Stimulated activated naive CD8-positive, alpha-beta T cell treated with anti-CD3 and anti-CD28 coated beads, Interleukin-15, Interleukin-2, amounts not matched to agents 100 U/mL and 50 U/mL, for 24 hours (primary cell): ENCODE measurements at regions not wholly inside any gene's neighbourhood (a gene's known extent, or its start where the extent isn't known, plus 50 kb on each side); places are given as distances from the start of the nearest gene placed in this dataset.

Source experiments
- ATAC-seq: fragments of 150-1000 bp; cut with Tn5 transposase; one replicate; pipeline ENCODE4 v1.10.0; 2021
- DNase-seq: peaks from one replicate; pipeline ENCODE4 v3.0.0; 2021

DNA sequence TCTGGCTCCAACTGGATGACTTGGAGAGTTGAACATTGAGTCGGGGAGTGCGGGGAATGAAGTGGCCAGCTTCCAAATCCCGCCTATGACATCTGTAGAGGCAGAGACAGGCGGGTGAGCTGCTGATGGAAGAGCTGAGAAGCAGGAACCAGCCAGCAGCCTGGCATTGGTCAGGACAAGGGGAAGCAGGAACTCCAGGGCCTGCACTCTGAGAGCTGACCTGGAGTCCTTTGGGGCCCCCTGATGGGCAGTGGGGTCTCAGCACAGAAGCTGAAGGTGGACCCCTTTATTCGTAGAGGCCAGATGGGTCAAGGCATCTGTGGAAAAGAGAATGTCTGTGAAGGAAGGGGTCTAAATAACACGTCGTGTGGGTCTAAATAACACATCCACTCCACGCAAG is 57.0 kb downstream of the SEC61G start:
- DNase-seq: no peak
- no peak for ATAC-seq

DNA sequence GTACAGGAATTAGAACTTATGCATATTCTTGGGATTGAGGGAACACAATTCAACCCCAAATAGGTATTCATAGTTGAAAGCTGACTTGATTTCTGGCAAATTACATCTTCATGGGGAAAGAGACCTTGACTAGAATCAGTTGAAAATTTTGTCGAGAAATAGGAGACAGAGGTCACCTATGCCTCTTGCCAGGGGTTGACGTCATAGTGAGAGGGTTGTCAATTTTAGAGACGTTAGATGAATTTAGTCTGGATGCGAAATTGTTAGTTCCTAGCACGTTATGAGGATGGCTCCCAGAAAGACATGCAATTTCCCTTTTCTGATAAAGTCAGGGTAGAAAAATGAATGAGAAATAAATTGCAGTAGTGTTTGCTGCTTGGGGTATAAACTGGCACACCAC is 59.3 kb downstream of the SEC61G start:
- DNase-seq: no peak
- no peak for ATAC-seq

DNA sequence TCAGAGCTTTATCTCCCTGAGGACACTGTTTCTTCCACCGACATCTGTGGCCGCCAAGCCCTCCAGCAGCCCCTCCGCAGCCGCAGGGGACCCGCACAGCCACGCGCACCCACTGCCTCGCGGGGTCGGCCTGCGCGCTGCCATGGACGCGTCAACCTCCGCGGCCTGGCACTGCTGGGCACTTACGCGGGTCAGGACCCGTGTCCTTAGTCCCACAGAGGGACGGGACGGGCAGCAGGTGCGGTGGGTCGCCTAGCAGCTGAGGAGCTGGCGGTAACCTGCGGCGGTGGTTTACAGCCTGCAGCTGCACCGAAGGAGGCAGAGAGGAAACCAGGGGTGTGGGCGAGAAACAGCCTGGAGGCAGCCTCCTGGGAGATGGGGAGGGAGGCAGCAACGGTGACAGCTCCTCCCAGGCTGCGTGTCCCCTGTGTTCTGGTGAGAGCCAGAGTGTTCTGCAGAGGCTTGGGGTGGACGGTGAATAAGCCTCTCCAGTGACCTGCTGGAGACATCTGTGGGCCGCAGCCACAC is 61.3 kb downstream of the SEC61G start:
- DNase-seq: no peak
- ATAC-seq: no peak

DNA sequence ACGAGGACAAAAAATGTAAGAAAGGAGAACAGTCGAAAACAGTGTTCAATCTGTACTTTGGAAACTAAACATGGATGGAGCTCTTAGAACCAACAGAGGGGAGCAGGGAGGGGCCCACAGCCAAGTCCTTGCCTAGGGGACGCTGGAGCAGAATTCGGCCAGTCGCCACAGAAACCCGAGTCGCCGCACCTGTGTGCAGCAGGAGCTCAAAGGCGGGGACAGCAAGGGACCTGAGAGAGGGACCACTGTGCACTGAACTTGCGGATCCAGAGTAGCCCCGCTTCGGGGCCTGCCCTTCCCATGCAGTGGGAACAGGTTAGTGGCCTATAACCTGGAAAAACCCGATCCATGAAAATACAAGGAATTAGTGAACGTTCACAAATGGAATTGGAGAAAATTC is 68.1 kb downstream of the SEC61G start:
- no peak for DNase-seq
- no peak for ATAC-seq

DNA sequence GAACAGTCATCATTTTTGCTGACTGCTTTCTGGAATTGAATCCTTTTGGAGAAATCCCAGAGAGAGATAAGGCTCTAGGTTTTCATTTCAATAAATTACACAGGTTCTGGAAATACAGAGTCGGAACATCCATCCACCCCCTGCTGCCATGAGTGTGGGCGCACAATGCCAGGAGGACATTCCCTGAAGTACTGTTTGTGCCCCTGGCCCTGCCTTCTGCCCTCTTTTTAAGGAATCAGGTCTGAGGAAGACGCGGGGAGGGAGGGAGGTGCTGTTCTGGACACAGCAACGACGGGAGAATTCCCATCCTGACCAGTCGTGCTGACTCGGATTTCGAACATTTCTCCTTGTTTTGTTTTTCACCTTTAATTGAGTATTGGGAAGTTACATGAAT is 69.0 kb downstream of the SEC61G start:
- DNase-seq (no peak), ATAC-seq (no peak)

DNA sequence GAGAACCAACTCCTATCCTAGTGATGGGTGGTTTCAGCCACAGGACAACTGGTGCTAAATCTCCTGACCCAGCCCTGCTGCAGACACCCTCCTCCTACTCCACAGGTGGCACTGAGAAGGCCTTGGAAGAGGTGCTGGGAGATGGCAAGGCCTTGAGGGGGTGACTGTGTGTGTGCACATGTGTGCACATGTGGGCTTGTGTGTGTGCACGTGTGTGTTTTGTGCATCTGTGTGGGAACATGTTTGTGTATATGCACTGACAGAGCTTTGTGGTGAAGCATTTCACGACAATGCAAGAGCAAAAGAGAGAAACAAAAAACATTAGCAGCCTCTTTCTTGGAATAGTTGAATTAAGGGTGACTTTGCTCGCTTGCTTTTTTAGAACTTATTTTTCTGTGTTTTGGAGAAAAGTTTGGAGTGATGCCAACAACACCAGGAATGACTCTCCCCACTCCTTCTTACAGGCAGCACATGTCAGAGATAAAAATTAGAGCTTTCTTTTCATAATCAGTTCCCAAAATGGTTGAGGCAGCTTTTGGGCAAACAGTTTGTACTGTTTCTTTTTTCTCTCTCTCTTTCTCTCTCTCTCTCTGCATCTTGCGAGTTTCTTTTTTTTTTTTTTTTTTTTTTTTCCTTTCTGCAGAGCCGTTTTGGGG is 69.5 kb downstream of the SEC61G start:
- DNase-seq: no peak
- no peak for ATAC-seq

DNA sequence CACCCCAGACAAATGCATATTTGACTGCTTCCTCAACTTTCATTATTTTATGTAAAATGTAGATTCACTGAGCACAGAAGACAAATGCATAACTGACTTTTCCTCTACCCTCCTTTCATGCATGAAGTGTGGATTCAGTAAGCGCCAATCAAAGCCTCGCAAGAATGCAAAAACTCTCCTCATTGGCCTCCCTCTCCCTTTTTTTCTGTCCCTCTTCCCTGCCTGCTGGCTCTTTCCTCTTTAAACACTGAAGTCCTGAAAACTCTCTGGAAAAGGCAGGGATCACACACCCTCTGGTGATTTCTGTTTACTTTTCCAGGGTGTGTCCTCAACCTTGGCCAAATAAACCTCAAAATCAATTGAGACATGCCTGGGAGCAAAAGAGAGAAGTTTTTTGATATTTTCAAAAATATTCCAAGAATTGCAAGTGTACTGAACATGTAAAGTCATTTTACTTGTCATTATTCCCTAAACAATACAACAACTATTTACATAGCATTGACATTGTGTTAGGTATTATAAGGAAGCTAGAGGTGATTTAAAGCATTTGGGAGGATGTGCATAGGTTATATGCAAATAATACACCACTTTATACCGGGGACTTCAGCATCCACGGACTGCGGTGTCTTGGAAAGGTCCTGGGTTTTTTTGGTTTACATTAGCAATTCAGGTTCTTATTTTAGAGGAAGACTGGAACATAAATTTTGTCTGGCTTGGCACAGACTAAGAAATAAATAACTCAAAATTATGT is 71.4 kb downstream of the SEC61G start:
- no peak for ATAC-seq

DNA sequence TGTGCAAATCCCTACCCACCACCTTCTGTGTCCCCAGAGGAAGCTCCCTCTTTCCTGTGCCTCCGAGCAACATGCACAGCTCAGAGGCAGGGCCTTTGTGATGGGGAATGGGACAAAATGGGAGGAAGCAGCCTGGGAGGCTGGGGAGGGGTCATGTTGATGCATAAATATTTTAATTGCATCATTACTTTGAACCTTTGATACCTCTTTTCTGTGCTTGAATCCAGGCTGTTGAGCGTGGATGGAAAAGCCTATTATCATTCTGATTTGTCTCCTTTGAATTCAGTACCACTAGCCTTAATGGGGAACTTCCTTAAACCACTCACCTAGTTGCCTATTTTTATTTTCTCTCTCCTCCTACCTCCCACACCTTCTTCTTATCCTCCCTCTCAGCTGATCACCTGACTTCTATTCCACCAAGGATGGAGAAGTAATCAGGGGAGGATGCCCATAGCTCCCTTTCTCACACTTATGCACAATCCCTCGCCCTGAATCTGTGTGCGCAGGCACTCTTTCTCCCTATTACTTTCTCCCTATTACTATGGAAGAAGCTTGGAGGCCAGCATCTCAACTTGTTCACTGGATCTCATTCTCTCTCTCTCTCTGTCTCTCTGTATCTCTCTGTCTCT is 78.5 kb downstream of the SEC61G start:
- ATAC-seq (no peak), DNase-seq (no peak)

More for the DNA sequence above, 71.4 kb downstream of the SEC61G start:
- no peak for DNase-seq

DNA sequence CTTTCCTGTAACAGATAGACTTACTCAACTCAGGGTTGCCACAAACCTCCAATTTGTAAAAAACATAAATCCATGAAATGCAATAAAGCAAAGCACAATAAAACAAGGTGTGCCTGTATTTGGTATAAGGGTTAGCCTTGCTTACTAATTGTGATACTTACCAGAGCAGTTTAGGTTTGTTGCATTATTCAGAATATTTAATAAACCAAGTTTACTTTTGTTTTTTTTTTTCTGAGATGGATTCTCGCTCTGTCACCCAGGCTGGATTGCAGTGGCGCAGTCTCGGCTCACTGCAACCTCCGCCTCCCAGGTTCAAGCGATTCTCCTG is 79.6 kb downstream of the SEC61G start:
- DNase-seq (no peak), ATAC-seq (no peak)

DNA sequence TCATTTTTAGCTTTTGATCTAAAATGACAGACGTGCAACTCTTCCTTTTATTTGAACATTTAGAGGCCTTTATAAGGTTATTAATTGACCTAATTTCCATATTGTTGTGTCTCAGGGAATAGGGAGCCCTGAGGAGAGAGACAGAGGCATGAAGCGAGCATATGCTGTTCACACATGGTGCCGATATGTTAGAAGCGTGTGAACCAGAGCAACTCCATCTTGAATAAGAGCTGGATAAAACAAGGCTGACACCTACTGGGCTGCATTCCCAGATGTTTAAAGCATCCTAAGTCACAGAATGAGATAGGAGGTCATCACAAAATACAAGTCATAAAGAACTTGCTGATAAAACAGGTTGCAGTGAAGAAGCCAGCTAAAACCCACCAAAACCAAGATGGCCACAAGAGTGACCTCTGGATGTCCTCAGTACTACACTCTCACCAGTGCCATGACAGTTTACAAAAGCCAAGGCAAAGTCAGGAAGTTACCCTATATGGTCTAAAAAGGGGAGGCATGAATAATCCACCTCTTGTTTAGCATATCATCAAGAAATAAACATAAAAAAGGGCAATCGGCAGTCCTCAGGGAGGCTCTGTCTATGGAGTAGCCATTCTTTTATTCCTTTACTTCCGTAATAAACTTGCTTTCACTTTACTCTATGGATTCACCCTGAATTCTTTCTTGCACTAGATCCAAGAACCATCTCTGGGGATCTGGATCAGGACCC is 80.1 kb downstream of the SEC61G start:
- no peak for DNase-seq
- ATAC-seq: no peak

DNA sequence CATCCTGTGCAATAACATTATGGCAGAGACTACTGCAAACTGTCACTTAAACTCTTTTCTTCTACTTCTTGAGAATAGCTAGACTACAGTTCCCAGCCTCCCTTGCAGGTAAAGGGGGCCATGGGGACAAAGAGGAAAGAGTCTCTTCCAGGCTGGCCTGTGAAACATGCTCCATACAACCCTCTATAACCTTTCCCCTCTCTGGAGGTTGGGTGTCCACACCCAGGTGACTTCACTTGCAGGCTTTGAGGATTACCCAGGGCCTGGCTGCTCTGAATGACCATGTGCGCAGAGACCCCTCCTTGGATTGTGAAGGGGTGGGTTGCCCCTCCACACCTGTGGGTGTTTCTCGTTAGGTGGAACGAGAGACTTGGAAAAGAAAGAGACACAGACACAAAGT is 84.1 kb downstream of the SEC61G start:
- DNase-seq: no peak
- no peak for ATAC-seq

DNA sequence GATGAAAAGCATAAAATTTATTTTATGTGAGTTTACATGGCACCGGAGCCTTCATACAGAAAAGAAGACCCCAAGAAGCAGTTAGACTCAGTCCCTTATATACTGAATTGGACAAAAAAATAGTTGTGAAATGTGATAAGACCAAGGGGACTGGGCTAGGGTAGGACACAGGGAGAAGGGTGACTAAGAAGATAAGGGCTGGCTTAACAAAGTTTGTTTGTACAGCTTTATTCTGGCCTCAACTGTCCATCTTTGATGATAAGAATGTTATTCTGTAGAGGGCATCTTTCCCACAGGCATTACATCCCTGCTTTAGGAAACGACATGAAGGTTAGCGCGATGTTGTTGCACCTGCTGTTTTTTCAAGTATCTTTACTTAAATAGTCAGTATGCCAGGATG is 86.5 kb downstream of the SEC61G start:
- DNase-seq (no peak), ATAC-seq (no peak)

DNA sequence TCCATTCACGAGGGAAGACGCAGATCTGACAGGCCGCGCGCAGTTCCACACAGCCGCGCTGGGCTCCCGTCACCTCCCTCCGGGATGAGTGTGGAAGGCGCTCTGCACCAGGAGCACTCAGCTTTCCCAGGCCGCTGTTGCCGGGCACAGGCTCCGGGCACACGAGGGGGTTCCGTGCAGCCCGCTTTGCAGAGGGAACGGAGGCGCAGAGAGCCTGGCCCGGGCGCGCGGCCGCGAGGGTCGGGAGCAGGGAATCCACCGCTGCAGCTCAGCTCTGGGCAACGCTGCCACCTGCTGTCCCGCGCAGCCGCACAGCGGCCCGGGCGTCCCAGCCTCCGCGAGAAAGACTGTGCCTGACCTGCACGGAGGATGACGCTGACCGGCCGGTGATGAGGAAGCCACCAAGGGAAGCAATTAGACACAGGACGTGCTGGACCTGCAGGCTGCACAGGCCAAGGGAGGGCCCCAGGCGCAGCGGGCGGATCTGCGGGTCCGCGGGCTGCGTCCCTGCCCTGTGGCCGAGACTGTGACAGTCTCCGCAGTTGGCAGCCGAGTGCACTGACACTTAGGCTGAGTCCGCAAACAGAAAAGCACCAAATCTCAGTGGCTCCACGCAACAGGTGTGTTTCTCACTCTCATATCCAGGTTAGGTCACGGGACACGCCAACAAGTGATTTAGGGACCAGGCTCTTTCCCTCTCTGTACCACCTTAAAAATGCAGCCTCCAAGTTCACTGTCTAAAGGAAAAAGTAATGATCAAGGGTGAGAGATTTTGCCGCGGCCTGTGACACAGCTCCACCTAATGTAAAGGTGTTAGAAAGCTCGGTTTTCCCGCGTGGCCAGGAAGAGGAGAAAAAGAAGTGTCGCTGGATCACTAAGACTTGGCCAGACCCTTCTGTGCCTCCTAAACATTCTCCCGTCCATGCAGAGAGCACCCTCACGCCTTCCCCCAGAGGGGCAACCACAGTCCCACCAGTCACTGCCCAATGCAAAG is 94.5 kb downstream of the SEC61G start:
- ATAC-seq (peak; percentile 46), DNase-seq (peak; percentile 17)

DNA sequence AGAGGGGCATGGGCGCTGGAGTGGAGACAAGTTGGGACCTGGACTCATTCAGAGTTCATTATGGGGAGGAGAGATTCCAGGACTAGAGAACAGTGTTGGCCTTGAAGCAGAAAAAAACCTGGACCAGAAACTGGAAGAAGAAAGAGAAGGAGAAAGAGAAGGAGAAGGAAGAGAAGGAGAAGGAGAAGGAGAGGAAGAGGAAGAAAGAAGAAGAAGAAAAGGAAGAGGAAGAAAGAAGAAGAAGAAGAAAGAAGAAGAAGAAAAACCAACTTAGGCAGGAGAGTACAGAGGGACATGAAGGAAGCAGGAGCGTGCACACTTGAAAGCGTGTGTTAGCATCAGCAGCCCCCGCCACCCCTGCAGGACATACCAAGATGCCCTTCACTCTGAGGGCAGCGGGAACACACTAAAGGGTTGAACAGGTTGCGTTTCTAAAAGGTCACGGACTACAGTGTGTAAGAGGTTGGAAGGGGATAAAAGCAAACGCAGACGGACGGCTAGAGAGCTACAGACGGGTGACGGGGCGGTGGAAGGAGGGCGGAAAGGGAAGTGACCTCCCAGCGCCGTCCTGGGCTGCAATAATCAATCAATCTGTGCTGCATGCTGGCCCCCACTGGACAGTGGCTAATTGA is 95.3 kb downstream of the SEC61G start:
- no peak for DNase-seq
- peak; percentile 6 for ATAC-seq

DNA sequence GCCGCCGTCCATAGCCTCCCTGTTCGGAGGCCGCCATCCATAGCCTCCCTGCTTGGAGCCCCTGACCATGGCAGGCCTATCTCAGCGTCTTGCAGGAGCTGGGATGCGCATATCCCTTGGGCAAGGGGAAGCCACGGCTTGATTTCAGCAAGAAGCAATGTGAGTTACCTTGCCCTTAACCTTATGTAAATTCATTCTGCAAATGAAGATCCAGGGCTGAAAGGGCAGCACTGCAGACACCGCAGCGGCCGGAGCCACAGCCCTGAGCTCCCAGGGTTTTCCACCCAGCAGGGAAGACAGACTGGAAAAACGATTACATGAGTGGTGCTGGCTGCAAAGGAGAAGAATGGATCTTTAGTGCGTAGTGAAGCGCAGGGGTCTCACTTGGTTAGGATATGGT is 95.8 kb downstream of the SEC61G start:
- DNase-seq (no peak), ATAC-seq (no peak)

DNA sequence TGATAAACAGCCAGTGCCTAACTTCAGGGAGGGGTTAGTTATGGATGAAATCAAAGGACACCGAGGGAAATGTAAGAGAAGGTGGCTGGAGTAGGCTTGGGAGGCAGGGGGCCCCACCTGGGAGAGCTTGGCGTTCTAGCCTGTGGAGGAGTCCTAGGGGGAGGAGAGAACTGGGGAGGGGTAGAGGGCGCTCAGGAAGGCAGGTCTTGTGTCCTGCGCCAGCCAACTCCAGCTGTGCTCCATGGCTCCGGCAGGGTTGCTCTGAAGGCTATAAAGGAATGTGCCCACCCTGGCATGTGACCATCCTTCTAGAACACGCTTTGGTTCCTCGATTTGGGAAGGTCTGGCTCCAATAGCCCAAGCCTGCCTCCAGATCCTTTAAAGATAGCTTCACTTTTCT is 96.3 kb downstream of the SEC61G start:
- ATAC-seq: no peak
- no peak for DNase-seq

DNA sequence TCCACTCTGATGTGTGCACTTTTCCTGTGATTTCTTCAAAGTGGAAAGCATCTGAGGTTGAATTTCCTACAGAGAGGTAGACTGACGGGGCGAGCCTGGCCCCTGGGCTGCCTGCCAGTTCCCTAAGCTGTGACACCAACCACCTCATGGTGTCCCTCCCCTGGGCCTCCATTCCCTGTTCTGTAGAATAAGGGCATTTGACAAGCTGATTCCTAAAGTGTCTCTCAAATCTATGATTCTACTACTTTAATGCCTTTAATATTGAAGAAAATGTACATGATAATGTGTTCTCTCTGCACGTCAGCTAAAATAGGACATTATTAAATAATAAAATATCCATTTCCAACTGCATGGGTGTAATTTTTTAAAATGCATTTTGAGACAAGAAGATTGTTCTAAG is 105.1 kb downstream of the SEC61G start:
- DNase-seq: no peak
- ATAC-seq: no peak

DNA sequence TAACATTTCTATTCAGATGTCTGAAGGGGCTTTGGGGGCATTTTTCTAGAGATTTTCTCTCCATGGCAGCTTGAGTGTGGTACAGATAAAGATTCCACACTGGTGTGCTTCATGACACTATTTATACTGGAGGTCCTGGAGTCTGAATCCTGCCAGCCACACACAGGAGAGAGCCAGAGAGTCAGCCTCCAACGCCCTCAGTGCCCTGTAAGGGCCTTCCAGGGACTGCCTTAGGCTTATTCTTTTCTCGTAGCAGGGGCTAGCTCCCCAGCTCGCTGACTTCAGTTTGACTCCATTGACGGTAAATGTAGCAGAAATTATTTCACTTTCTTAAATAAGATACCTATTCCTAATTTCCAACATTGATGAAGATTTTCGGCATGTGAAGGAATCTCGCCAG is 100.9 kb downstream of the VSTM2A start:
- no peak for ATAC-seq
- DNase-seq: no peak

DNA sequence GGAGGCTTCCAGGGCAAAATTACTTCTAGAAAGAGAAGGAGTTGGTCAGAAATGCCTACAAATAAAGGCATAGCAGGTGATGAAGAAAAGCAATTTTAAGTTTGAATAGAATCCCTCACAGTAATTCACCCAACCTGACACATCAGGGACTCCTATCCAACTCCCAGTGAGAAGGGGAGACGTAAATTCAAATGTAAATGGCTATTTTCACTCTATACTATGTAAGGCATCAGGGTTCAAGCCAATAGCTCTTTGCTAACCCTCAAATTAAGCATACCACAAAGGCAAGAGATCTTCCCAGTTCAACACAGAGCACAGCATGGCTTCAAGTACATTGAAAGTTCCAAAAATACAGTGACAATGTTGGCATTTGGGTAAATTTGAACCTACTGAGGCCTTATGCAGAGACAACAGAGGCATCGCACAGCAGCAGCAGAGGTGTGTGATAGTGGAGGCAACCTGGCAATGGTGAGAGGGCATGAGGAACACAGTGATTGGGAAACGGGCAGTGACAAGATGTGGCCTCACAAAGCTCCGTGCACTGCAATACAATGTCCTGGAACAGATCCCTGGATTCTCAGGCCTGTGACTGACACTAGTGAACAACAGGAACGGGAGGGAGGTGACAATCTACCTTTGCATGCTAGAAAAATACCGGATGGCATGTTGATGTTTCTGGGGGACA is 95.7 kb downstream of the VSTM2A start:
- DNase-seq (no peak), ATAC-seq (no peak)

DNA sequence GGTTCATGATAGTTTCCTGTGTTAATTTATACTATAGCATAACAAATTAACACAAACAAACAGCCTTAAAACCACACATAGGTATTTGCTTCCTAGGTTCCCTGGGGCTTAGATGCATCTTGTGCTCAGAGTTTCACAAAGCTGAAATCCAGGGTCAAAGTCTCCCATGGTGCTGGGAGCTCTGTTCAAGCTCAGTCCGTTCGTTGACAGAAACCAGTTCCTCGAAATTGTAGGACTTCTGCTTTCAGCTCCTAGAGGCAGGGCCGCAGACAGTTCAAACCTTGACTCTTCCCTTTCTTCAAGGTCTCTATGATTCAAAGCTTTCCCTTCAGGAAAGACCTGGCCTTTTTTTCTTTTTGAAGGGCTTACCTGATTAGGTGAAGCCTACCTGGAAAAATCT is 90.5 kb downstream of the VSTM2A start:
- no peak for DNase-seq
- ATAC-seq: no peak

DNA sequence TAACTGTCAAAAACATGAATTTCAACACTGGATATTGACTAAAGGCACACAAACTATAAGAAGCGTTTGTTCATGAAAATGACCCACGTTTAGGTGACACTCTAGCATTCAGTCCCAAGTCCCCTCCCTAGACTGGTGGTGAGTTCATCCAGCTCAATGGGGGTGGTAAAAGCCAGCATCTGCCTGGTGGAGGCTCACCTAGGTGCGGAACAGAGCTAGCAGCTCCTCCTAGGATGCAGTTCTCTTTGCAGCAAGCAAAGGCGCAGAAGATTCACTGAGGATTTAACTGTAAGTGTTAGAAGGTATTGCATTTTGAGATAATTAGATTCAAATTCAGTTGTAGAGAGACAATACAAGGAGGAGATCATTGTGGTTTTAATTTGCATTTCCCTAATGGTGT is 87.6 kb downstream of the VSTM2A start:
- ATAC-seq (no peak), DNase-seq (no peak)
